ENCODE measurements at regions not wholly inside any gene's neighbourhood (a gene's known extent, or its start where the extent isn't known, plus 50 kb on each side); places are given as distances from the start of the nearest gene placed in this dataset.
"Not testable (repeated sequence)": the region's sequence is repeated elsewhere in the genome, so short reads cannot be mapped to it uniquely, and the experiment has no call there.

DNA sequence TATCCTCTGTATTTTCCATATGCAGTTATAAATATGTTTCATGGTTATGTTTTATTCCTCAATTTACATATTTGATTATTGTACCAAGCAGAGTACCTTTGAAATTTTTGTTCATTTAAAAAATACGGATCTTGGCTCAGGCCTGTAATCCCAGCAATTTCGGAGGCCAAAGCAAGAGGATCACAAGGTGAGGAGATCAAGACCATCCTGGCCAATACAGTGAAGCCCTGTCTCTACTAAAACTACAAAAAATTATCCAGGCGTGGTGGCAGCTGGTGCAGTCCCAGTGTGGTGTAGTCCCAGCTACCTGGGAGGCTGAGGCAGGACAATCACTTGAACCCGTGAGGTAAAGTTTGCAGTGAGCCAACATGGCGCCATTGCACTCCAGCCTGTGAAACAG lies 251.2 kb upstream of the TPTE start:
- POLR2A ChIA-PET; FAIRE-seq; H3K9me3 ChIP-seq (replicated peaks; ENCODE audit: control insufficient read depth, insufficient read depth, low read length); H3K4me3 ChIP-seq (replicated peaks in 1 of 3; ENCODE audit: insufficient read depth in 1 of 3, low read depth in 1 of 3, low read length in 3 of 3); H3K4me2 ChIP-seq (ENCODE audit: insufficient read depth, low read length); intact Hi-C loops (cut with micrococcal nuclease); H2AFZ ChIP-seq (ENCODE audit: low read depth, low read length); H3K27me3 ChIP-seq (ENCODE audit: control insufficient read depth in 2 of 2, insufficient read depth in 2 of 2, low read length in 2 of 2); H3K36me3 ChIP-seq (ENCODE audit: control insufficient read depth in 2 of 2, extremely low read depth in 1 of 2, insufficient read depth in 2 of 2, low read length in 2 of 2); H3K9ac ChIP-seq (replicated peaks; ENCODE audit: extremely low read depth, insufficient read depth, low read length); H3K79me2 ChIP-seq (ENCODE audit: control insufficient read depth, insufficient read depth, low read length); H4K20me1 ChIP-seq (replicated peaks; ENCODE audit: control insufficient read depth, extremely low read depth, insufficient read depth, low read length); CTCF ChIA-PET; H3K27ac ChIP-seq (ENCODE audit: insufficient read depth, low read depth, low read length); dilution Hi-C loops (cut with MboI; ENCODE audit: extremely low pct_ligation_motif_present, low sequenced_read_pairs); H3K9me1 ChIP-seq (replicated peaks; ENCODE audit: control insufficient read depth, extremely low read depth, insufficient read depth, low read length); BruUV-seq (replicated peaks); H3K4me1 ChIP-seq (ENCODE audit: control insufficient read depth, extremely low read depth, insufficient read depth, low read length): not testable (repeated sequence)
- DNase-seq (ENCODE audit: low read depth, low spot score): peak; percentile 79

DNA sequence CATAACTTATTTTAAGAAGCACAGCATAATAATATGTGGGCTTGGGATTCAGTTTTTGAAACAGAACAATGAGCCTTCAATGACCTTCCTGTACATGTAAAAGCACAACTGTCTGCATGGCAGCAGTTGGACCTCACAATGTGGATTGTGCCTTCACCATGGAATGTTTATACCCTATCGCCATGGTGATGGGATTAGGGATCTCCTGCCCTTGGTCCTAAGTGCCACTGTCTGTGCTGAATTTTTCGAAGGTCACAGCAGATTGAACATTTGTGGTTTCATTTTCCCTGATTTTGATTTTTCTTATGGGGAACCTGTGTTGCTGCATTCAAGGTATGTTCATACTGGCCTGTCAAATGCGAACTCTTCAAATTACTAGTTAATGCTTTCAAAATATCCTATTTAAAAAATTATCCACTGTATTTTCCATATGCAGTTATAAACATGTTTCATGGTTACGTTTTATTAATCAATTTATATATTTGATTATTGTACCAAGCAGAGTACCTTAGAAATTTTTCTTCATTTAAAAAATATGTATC lies 249.6 kb upstream of the TPTE start:
- H3K9ac ChIP-seq (replicated peaks; ENCODE audit: extremely low read depth, insufficient read depth, low read length); CTCF ChIA-PET: not testable (repeated sequence)

GRCh38 chr21:10272216-10272615 lies 249.2 kb upstream of the TPTE start:
- Histone ChIP-seq H3K4me3 (replicated peaks in 1 of 3; ENCODE audit: insufficient read depth in 1 of 3, low read depth in 1 of 3, low read length in 3 of 3) (no peak overlapping the region), H3K27me3 (ENCODE audit: control insufficient read depth in 2 of 2, insufficient read depth in 2 of 2, low read length in 2 of 2) (no peaks in the 10 kb centered on the region), H3K79me2 (ENCODE audit: control insufficient read depth, insufficient read depth, low read length) (no peaks in the 10 kb centered on the region), H3K9ac (replicated peaks; ENCODE audit: extremely low read depth, insufficient read depth, low read length) (no peak overlapping the region), H4K20me1 (replicated peaks; ENCODE audit: control insufficient read depth, extremely low read depth, insufficient read depth, low read length) (no peaks in the 10 kb centered on the region), H3K4me1 (ENCODE audit: control insufficient read depth, extremely low read depth, insufficient read depth, low read length) (no peaks in the 10 kb centered on the region), H3K4me2 (ENCODE audit: insufficient read depth, low read length) (no peak overlapping the region), H2AFZ (ENCODE audit: low read depth, low read length) (no peak overlapping the region), H3K36me3 (ENCODE audit: control insufficient read depth in 2 of 2, extremely low read depth in 1 of 2, insufficient read depth in 2 of 2, low read length in 2 of 2) (no peaks in the 10 kb centered on the region), H3K27ac (ENCODE audit: insufficient read depth, low read depth, low read length) (no peak overlapping the region), H3K9me3 (replicated peaks; ENCODE audit: control insufficient read depth, insufficient read depth, low read length) (no peaks in the 10 kb centered on the region), H3K9me1 (replicated peaks; ENCODE audit: control insufficient read depth, extremely low read depth, insufficient read depth, low read length) (no peaks in the 10 kb centered on the region)
- CTCF ChIA-PET: no interaction called here
- intact Hi-C loops (cut with micrococcal nuclease): no loop called here
- no peak for FAIRE-seq
- no peak for TF ChIP-seq JUN (IDR thresholded peaks at IDR 0.05; ENCODE audit: borderline replicate concordance, insufficient read depth, insufficient read length, low read depth)
- dilution Hi-C loops (cut with MboI; ENCODE audit: extremely low pct_ligation_motif_present, low sequenced_read_pairs): no loop called here
- peak; percentile 4 for DNase-seq (ENCODE audit: low read depth, low spot score)
- no TSS peak for BruUV-seq (replicated peaks)
- POLR2A ChIA-PET: no interaction called here

More for the DNA sequence above, 249.6 kb upstream of the TPTE start:
- H4K20me1 ChIP-seq (replicated peaks; ENCODE audit: control insufficient read depth, extremely low read depth, insufficient read depth, low read length); H2AFZ ChIP-seq (ENCODE audit: low read depth, low read length); H3K4me2 ChIP-seq (ENCODE audit: insufficient read depth, low read length); H3K9me3 ChIP-seq (replicated peaks; ENCODE audit: control insufficient read depth, insufficient read depth, low read length); H3K27me3 ChIP-seq (ENCODE audit: control insufficient read depth in 2 of 2, insufficient read depth in 2 of 2, low read length in 2 of 2); H3K79me2 ChIP-seq (ENCODE audit: control insufficient read depth, insufficient read depth, low read length); dilution Hi-C loops (cut with MboI; ENCODE audit: extremely low pct_ligation_motif_present, low sequenced_read_pairs); POLR2A ChIA-PET; H3K36me3 ChIP-seq (ENCODE audit: control insufficient read depth in 2 of 2, extremely low read depth in 1 of 2, insufficient read depth in 2 of 2, low read length in 2 of 2); intact Hi-C loops (cut with micrococcal nuclease); H3K27ac ChIP-seq (ENCODE audit: insufficient read depth, low read depth, low read length); BruUV-seq (replicated peaks); H3K4me1 ChIP-seq (ENCODE audit: control insufficient read depth, extremely low read depth, insufficient read depth, low read length); H3K4me3 ChIP-seq (replicated peaks in 1 of 3; ENCODE audit: insufficient read depth in 1 of 3, low read depth in 1 of 3, low read length in 3 of 3); FAIRE-seq; H3K9me1 ChIP-seq (replicated peaks; ENCODE audit: control insufficient read depth, extremely low read depth, insufficient read depth, low read length): not testable (repeated sequence)
- DNase-seq (ENCODE audit: low read depth, low spot score): peak; percentile 28
